ENCODE measurements at regions not wholly inside any gene's neighbourhood (a gene's known extent, or its start where the extent isn't known, plus 50 kb on each side); places are given as distances from the start of the nearest gene placed in this dataset.

DNA sequence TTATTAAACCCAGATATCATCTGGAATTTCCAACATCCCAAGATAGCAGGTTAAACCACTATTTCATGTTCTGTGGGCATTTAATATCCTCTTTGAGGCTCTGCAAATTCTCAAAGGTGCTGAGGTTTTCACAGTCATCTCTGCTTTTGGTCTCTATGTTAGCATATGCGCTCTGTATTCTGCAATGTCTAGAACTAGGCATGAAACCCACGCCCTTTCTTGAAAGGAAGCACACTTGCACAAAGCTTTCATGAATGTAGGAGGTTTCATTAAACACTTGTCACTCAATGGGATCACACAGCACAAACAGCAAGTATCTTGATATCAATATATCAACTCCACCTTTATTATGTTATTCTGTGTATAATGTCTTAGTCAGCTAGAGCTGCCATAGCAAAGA lies 172.0 kb upstream of the USP24 start:
- no peak overlapping the region for H3K27ac ChIP-seq
- no peaks in the 10 kb centered on the region for H3K4me1 ChIP-seq
- no peak for DNase-seq
- H3K4me3 ChIP-seq = no peak overlapping the region
- no peaks in the 10 kb centered on the region for H3K27me3 ChIP-seq
- H3K36me3 ChIP-seq = no peaks in the 10 kb centered on the region
- 66 to 69% methylated on average over 2 of the region's 2 CpGs for WGBS, 2 donors
- TF ChIP-seq, protein P1, sequence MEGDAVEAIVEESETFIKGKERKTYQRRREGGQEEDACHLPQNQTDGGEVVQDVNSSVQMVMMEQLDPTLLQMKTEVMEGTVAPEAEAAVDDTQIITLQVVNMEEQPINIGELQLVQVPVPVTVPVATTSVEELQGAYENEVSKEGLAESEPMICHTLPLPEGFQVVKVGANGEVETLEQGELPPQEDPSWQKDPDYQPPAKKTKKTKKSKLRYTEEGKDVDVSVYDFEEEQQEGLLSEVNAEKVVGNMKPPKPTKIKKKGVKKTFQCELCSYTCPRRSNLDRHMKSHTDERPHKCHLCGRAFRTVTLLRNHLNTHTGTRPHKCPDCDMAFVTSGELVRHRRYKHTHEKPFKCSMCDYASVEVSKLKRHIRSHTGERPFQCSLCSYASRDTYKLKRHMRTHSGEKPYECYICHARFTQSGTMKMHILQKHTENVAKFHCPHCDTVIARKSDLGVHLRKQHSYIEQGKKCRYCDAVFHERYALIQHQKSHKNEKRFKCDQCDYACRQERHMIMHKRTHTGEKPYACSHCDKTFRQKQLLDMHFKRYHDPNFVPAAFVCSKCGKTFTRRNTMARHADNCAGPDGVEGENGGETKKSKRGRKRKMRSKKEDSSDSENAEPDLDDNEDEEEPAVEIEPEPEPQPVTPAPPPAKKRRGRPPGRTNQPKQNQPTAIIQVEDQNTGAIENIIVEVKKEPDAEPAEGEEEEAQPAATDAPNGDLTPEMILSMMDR (IDR thresholded peaks at IDR 0.05) = no peak
- TF ChIP-seq POLR2A (IDR thresholded peaks at IDR 0.05) = no peak
- H3K9me3 ChIP-seq = peaks cover 0 to 14% (median 0%) of the 10 kb centered on the region in 3 donors
- intact Hi-C loops (cut with DNase I) = no loop called here

DNA sequence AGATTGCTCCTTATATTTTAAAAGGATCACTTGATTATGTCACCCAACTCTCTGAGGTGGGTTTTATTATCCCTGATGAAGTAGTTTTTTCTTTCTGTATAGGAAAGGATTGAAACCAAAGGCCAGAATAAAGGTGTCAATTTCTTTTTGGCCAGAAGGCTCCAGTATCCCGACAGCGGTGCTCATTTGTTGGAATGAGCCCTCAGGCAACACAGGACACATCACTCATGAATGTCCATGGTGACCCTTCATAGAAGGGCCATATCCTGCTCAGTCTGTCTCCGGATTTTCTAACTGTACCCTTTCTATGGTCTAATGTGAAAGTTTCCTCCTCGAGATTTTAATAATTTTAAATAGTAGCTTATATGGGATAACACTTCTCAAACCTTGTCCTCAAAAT lies 171.3 kb upstream of the USP24 start:
- Histone ChIP-seq H3K27ac (no peak overlapping the region), H3K27me3 (no peaks in the 10 kb centered on the region), H3K4me3 (no peak overlapping the region), H3K36me3 (no peaks in the 10 kb centered on the region), H3K9me3 (peaks cover 0 to 14% (median 0%) of the 10 kb centered on the region in 3 donors), H3K4me1 (no peaks in the 10 kb centered on the region)
- TF ChIP-seq, protein P1 (IDR thresholded peaks at IDR 0.05) = no peak
- TF ChIP-seq POLR2A (IDR thresholded peaks at IDR 0.05) = no peak
- intact Hi-C loops (cut with DNase I) = no loop called here
- WGBS, 2 donors = 79 to 82% methylated on average over 4 of the region's 4 CpGs
- DNase-seq = no peak

DNA sequence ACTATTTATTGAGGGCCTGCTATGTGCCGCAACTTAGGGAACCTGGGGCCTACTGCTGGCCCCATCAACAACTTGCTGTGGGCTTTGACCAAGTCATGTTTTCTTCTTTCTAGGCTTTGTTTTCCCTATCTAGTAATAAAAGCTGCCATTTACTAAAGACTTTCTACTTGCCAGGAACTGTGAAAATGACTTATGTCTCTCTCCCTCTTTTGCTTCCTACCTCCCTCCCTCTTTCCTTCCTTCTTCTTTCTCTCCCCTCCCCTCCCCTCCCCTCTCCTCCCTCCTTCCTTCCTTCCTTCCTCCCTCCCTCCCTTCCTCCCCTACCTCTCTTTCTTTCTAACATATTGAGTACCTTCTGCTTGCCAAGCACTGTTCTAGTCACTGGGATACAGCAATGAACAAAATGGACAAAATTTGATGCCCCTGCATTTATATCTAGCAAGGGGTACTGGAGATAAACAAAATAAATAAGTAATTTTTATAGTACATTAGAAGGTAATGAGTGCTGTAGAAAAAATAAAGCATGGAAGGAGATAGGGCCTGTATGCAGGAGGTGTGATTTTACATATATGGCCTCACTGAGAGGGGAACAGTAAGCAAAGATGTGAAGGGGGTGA lies 170.3 kb upstream of the USP24 start:
- Histone ChIP-seq H3K4me1 (no peaks in the 10 kb centered on the region), H3K27ac (no peak overlapping the region), H3K36me3 (no peaks in the 10 kb centered on the region), H3K9me3 (peaks cover 0 to 14% (median 0%) of the 10 kb centered on the region in 3 donors), H3K4me3 (no peak overlapping the region), H3K27me3 (no peaks in the 10 kb centered on the region)
- WGBS, 2 donors = 94 to 96% methylated on average over 1 of the region's 1 CpG
- DNase-seq = no peak
- intact Hi-C loops (cut with DNase I) = no loop called here
- no peak for TF ChIP-seq POLR2A (IDR thresholded peaks at IDR 0.05)
- TF ChIP-seq, protein P1 (IDR thresholded peaks at IDR 0.05) = no peak

DNA sequence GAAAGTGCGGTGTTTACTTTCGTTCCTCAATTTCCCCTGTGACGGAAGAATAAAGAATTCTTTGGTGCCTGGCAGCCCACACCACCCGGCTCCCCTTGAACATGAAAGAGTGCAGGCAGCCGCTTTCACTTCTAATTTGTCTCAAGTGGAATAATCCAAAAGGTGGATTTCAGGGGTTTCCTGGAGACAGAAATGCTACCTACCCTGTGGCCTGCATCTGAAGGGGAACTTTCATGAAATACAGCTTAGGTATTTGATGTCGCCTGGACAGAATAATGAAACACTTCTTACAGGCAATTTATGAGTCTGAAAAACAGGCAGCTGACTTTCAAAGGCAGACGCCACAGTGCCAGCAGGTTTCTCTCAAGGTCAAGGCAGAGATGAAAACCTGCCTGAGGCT lies 169.5 kb upstream of the USP24 start:
- Histone ChIP-seq H3K4me1 (no peaks in the 10 kb centered on the region), H3K9me3 (peaks cover 0 to 10% (median 0%) of the 10 kb centered on the region in 3 donors), H3K27ac (no peak overlapping the region), H3K36me3 (no peaks in the 10 kb centered on the region), H3K27me3 (no peaks in the 10 kb centered on the region), H3K4me3 (no peak overlapping the region)
- no peak for TF ChIP-seq POLR2A (IDR thresholded peaks at IDR 0.05)
- TF ChIP-seq, protein P1 (IDR thresholded peaks at IDR 0.05) = no peak
- 78 to 83% methylated on average over 5 to 7 of the region's 7 CpGs for WGBS, 2 donors
- no peak for DNase-seq
- intact Hi-C loops (cut with DNase I) = no loop called here

DNA sequence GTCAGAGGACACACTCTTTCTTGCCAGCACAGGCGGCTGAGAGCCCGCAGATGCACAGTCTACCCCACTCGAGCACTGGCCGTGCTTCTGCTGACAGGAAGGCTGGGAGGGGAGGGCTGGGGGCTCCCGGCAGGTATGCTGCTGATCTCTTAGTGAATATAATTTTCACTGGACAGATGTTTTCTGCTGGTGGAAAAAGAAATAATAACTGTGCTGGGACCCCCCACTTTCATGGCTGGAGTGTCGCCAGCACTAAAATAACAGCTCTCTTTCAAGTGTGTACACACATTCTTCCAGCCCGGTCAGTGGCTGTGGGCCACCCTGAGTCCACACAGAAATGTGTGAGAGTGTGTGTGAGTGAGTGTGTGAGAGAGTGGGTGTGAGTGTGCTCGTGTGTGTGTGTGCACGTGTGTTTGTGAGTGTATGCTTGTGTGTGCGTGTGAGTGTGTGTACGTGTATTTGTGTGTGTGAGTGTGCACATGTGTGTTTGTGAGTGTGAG lies 167.7 kb upstream of the USP24 start:
- Histone ChIP-seq H3K4me1 (no peaks in the 10 kb centered on the region), H3K4me3 (no peak overlapping the region), H3K36me3 (no peaks in the 10 kb centered on the region), H3K9me3 (no peaks in the 10 kb centered on the region), H3K27ac (no peak overlapping the region), H3K27me3 (no peaks in the 10 kb centered on the region)
- no peak for TF ChIP-seq POLR2A (IDR thresholded peaks at IDR 0.05)
- TF ChIP-seq, protein P1 (IDR thresholded peaks at IDR 0.05) = no peak
- no peak for DNase-seq
- intact Hi-C loops (cut with DNase I) = no loop called here
- 62 to 72% methylated on average over 8 to 10 of the region's 11 CpGs for WGBS, 2 donors
